Astrocyte of the spinal cord (primary cell): ENCODE measurements at regions not wholly inside any gene's neighbourhood (a gene's known extent, or its start where the extent isn't known, plus 50 kb on each side); places are given as distances from the start of the nearest gene placed in this dataset.

Experiments
- DNase-seq: peaks from one replicate; pipeline ENCODE4 v3.0.0; 2011; ENCODE audit warnings: low read depth, low spot score
- H3K4me3 ChIP-seq: 2 replicates; pipeline ENCODE4 v1.5.1; 2011; ENCODE audit warnings: low read depth, mild to moderate bottlenecking, low read length, moderate library complexity
- in situ Hi-C: cut with HindIII; loops from 2 replicates; pipeline ENCODE4 v1.10.0; 2017; ENCODE audit warnings: low sequenced_read_pairs
- TF ChIP-seq, protein P1 (sequence below): IDR thresholded peaks from 2 replicates; pipeline ENCODE4 v1.5.1; 2012; ENCODE audit warnings: low read depth, mild to moderate bottlenecking, low read length, inconsistent platforms

DNA sequence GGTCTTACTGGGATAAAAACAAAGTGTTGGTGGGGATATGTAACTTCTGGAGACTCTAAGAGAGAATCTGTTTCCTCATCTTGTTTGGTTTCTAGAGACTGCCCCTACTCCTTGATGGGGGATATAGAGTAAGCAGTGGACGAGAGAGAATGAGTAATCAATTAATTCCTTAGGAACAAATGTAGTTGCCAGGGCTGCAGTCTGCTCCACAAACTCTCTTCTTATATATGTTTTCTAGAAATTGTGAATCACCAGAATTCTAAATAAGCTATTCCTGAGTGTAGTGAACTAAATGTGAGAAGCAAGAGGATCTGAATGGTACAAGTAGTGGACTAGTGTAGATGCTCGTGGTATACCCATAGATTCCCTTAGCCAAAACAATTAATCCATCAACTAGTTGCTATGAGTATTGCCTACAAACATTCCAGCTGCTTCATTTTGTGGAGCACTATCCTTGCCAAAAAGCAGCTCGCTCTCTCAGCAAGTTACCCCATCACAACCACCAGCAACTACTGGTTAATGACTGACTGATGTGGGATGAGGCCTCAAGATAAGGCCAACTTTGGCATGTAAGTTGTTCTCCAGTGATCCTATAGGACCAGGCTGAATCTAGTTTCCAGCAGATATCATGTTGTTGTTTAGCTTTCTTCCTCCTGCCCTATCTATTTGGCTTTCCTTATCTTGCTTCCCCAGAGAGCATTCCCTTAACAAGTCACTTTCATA is 273.0 kb downstream of the SLC7A11 start:
- DNase-seq, result peak; percentile 27
- TF ChIP-seq, protein P1, sequence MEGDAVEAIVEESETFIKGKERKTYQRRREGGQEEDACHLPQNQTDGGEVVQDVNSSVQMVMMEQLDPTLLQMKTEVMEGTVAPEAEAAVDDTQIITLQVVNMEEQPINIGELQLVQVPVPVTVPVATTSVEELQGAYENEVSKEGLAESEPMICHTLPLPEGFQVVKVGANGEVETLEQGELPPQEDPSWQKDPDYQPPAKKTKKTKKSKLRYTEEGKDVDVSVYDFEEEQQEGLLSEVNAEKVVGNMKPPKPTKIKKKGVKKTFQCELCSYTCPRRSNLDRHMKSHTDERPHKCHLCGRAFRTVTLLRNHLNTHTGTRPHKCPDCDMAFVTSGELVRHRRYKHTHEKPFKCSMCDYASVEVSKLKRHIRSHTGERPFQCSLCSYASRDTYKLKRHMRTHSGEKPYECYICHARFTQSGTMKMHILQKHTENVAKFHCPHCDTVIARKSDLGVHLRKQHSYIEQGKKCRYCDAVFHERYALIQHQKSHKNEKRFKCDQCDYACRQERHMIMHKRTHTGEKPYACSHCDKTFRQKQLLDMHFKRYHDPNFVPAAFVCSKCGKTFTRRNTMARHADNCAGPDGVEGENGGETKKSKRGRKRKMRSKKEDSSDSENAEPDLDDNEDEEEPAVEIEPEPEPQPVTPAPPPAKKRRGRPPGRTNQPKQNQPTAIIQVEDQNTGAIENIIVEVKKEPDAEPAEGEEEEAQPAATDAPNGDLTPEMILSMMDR, result no peak
- H3K4me3 ChIP-seq, result no peak overlapping the region
- in situ Hi-C loops, result no loop called here

DNA sequence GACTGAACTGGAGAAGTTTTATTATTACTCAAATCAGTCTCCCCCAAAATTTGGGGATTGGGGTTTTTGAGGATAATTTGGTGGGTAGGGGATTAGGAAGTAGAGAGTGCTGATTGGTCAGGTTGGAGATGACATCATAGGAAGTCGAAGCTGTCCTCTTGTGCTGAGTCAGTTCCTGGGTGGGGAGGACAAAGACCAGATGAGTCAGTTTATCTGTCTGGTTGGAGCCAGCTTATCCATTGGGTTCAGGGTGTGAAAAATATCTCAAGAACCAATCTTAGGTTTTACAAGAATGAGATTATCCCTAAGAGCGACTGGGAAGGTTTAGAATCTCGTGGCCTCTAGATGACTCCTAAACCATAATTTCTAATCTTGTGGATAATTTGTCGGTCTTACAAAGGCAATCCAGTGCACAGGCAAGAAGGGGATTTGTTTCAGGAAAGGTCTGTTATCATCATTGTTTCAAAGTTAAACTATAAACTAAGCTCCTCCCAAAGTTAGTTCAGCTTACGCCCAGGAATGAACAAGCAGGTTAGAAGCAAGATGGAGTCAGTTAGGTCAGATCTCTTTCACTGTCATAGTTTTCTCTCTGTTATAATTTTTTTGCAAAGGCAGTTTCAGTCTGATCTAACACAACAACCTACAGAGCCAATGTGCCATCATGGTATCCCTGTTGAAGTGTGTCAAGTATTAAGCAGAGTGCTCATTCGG is 274.5 kb downstream of the SLC7A11 start:
- H3K4me3 ChIP-seq, result no peak overlapping the region
- DNase-seq, result no peak
- in situ Hi-C loops, result no loop called here

DNA sequence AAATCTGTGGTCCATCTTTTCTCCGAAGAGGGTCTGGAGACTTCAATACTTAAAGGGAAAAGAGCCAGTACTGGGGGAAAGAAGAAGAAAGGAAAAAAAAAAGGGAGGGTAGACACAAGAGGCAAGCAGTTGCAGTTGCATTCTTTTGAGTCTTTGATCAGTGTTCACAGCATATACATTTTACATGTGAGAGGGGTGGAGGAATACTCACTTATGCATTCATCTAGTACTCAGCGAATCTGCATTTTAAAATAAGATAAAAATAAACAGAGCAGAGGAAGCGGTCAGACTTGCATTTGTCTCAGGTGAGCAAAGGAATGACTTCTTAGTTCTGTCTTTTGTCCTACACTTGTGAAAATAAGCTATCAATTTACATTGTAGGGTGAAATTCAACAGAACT is 275.6 kb downstream of the SLC7A11 start:
- in situ Hi-C loops, result no loop called here
- DNase-seq, result no peak
- TF ChIP-seq, protein P1, result no peak
- H3K4me3 ChIP-seq, result no peak overlapping the region

More for the DNA sequence above, 274.5 kb downstream of the SLC7A11 start:
- TF ChIP-seq, protein P1, result no peak

DNA sequence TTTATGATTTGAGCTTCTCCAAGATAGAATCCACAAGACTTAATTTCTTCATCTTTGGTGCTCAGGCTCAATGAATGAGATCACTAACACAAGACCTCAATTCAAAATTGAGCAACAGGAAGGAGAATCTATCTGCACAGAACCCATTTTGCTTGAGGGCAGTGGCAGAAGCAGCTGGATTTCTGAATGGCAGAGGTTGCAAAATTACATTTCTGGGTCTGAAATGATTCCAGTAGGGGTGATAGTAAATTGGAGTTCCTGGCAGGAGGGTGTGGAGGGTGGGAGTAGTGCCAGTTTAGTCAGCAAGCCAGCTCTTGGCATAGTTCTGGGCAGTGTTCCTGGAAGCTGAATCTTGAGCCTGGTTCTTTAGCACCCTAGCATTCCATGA is 281.1 kb downstream of the SLC7A11 start:
- no peak overlapping the region for H3K4me3 ChIP-seq
- in situ Hi-C loops, result no loop called here
- TF ChIP-seq, protein P1, result no peak
- DNase-seq, result no peak

DNA sequence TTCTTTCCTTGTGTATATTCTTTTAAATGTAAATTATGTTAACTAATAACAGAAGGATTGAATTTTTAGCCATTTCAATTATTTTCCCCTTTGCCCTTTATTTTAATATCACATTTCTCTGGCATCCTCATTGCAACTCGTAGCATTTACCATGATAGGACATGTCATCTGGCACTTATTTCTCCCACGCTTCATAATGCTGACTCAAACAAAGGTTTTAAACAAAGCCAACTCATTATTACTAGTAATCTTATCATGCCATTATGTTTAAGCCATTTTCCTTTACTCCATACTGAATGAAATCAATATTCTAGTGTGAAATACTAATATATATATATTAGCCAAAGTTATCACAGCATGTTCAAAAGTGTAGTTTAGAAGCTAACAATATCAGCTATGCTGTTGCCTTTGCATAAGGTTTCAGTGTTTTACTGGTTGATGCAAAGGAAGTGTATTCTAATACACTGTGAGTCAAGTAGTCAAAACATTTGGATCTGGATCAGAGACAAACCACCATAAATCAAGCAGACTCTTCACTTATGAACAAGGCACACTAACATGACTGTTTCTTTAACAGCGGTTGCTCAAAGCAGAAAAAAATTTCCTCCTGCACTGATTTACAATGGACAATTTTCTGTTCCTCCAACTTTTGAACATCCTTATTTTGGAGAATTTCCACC is 281.6 kb downstream of the SLC7A11 start:
- DNase-seq, result peak; percentile 86

DNA sequence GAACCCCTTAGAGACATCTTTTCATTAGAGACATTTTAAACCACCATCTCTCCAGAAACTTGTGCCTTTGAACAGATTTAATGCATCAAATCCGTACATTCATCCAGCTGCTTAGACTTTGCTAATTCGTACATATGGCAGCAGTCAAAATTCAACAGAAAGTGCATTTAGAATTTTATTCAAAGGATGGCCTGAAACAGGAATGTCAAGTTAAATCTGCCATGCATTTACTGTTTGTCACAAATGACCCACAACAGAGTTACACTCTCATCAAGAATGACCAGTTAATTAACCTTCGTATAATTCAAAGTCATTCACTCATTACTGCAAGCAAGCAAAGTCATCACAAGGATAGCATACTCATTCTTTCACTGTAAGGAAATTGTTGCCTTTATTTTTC is 284.3 kb downstream of the SLC7A11 start:
- in situ Hi-C loops, result no loop called here
- TF ChIP-seq, protein P1, result no peak
- H3K4me3 ChIP-seq, result no peak overlapping the region
- DNase-seq, result no peak

More for the DNA sequence above, 281.6 kb downstream of the SLC7A11 start:
- TF ChIP-seq, protein P1, result no peak
- H3K4me3 ChIP-seq, result no peak overlapping the region
- in situ Hi-C loops, result no loop called here
